H1 (cell line): ENCODE measurements at regions not wholly inside any gene's neighbourhood (a gene's known extent, or its start where the extent isn't known, plus 50 kb on each side); places are given as distances from the start of the nearest gene placed in this dataset.

Experiments
- CTCF ChIA-PET: fragments of 300-600 bp; sonication (Branson Sonifier 250); formaldehyde crosslinking; loops from one replicate; lab custom pipeline; 2021; ENCODE audit not compliant: partially characterized antibody; lab: Charles Lee
- POLR2A ChIA-PET: fragments of 300-600 bp; sonication (Branson Sonifier 250); formaldehyde crosslinking; loops from one replicate; lab custom pipeline; 2021; ENCODE audit warnings: inconsistent platforms; ENCODE audit not compliant: partially characterized antibody; lab: Charles Lee
- DNase-seq, 2 experiments: peaks; one replicate each; pipeline versions ENCODE4 v3.0.0 to v3.0.0-alpha.2; 2010 to 2022; ENCODE audit warnings: low spot score in 2 of 2, low read depth in 1 of 2, mixed read lengths in 1 of 2
- FAIRE-seq: peaks from 2 replicates; lab custom pipeline; 2011; peaks lifted over from hg19 to GRCh38; lab: Jason Lieb, UNC
- H2AFZ ChIP-seq: 2 replicates; pipeline ENCODE4 v1.8.1; 2012; ENCODE audit warnings: low read length, inconsistent platforms
- H2AK5ac ChIP-seq: 2 replicates; pipeline ENCODE4 v1.6.1; 2013; ENCODE audit warnings: low read depth, low read length
- H2BK120ac ChIP-seq: replicated peaks from 2 replicates; pipeline ENCODE3; 2013; ENCODE audit warnings: low read depth, low read length, inconsistent platforms
- H2BK12ac ChIP-seq: 2 replicates; pipeline ENCODE4 v1.6.1; 2013; ENCODE audit warnings: low read depth, low read length
- H2BK15ac ChIP-seq: 2 replicates; pipeline ENCODE4 v1.6.1; 2013; ENCODE audit warnings: low read length
- H2BK20ac ChIP-seq: 2 replicates; pipeline ENCODE4 v1.6.1; 2013; ENCODE audit warnings: low read length
- H2BK5ac ChIP-seq: 2 replicates; pipeline ENCODE4 v1.6.1; 2013; ENCODE audit warnings: low read depth, low read length
- H3K14ac ChIP-seq: 2 replicates; pipeline ENCODE4 v1.6.1; 2013; ENCODE audit warnings: inconsistent platforms; ENCODE audit not compliant: insufficient read length
- H3K18ac ChIP-seq: 2 replicates; pipeline ENCODE4 v1.6.1; 2013; ENCODE audit warnings: low read length; ENCODE audit errors: extremely low read depth
- H3K23ac ChIP-seq: 2 replicates; pipeline ENCODE4 v1.6.1; 2013; ENCODE audit warnings: inconsistent platforms; ENCODE audit not compliant: insufficient read length
- H3K23me2 ChIP-seq: 2 replicates; pipeline ENCODE4 v1.6.1; 2013; ENCODE audit warnings: low read depth, low read length
- H3K27ac ChIP-seq: 2 replicates; pipeline ENCODE4 v1.6.1; 2011; ENCODE audit warnings: low read depth, low read length, inconsistent platforms
- H3K27me3 ChIP-seq, 4 experiments: replicated peaks in 1 of 4; 1 replicate in 1 of 4; 2 replicates in 3 of 4; pipeline versions ENCODE4 v1.6.1 to v1.8.1; 2011 to 2013; ENCODE audit warnings: low read length in 3 of 4, mild to moderate bottlenecking in 3 of 4, inconsistent platforms in 2 of 4, mixed read lengths in 2 of 4, moderate library complexity in 1 of 4; ENCODE audit not compliant: control insufficient read depth in 3 of 4, insufficient read depth in 3 of 4; ENCODE audit errors: extremely low read depth in 1 of 4
- H3K36me3 ChIP-seq, 4 experiments: 2 replicates each; pipeline versions ENCODE4 v1.6.1 to v1.8.1; 2011 to 2013; ENCODE audit warnings: mild to moderate bottlenecking in 4 of 4, low read length in 3 of 4, moderate library complexity in 2 of 4, control low read depth in 1 of 4, inconsistent platforms in 1 of 4; ENCODE audit not compliant: insufficient read depth in 4 of 4, control insufficient read depth in 2 of 4
- H3K4ac ChIP-seq: replicated peaks from 2 replicates; pipeline ENCODE3; 2013; ENCODE audit warnings: low read length, low read depth, mixed read lengths, inconsistent platforms; ENCODE audit not compliant: insufficient read length
- H3K4me1 ChIP-seq, 4 experiments: replicated peaks in 1 of 4; 1 replicate in 1 of 4; 2 replicates in 3 of 4; pipeline versions ENCODE4 v1.6.1 to v1.8.1; 2011 to 2013; ENCODE audit warnings: low read length in 3 of 4, inconsistent platforms in 2 of 4, mixed read lengths in 1 of 4; ENCODE audit not compliant: insufficient read depth in 4 of 4, control insufficient read depth in 3 of 4
- H3K4me2 ChIP-seq, 2 experiments: 2 replicates each; pipeline versions ENCODE4 v1.6.1 to v1.8.1; 2011 to 2013; ENCODE audit warnings: low read depth in 2 of 2, low read length in 2 of 2, control low read depth in 1 of 2, inconsistent platforms in 1 of 2, mild to moderate bottlenecking in 1 of 2; ENCODE audit not compliant: insufficient read depth in 1 of 2
- H3K4me3 ChIP-seq, 4 experiments: fragments of 200-600, 300-600 bp in 1 of 4; sonication (generic), shearing (Covaris generic), sonication (Bioruptor Twin) in 1 of 4; 2 replicates each; pipeline versions ENCODE4 v1.5.1 to v1.8.1; 2011 to 2016; ENCODE audit warnings: low read length in 4 of 4, low read depth in 3 of 4, control low read depth in 2 of 4, inconsistent platforms in 2 of 4, mild to moderate bottlenecking in 2 of 4, mixed read lengths in 1 of 4, moderate library complexity in 1 of 4; ENCODE audit not compliant: insufficient read depth in 2 of 4; ENCODE audit errors: extremely low read depth in 1 of 4
- H3K56ac ChIP-seq: replicated peaks from 2 replicates; pipeline ENCODE3; 2013; ENCODE audit warnings: low read depth, mild to moderate bottlenecking, mixed read lengths, low read length, inconsistent platforms; ENCODE audit not compliant: insufficient read length
- H3K79me1 ChIP-seq: 2 replicates; pipeline ENCODE4 v1.6.1; 2013; ENCODE audit warnings: low read depth, low read length, control low read depth
- H3K79me2 ChIP-seq, 2 experiments: 2 replicates each; pipeline versions ENCODE4 v1.6.1 to v1.8.1; 2012 to 2013; ENCODE audit warnings: low read length in 2 of 2, mild to moderate bottlenecking in 2 of 2, inconsistent platforms in 1 of 2; ENCODE audit not compliant: insufficient read depth in 2 of 2, control insufficient read depth in 1 of 2
- H3K9ac ChIP-seq, 4 experiments: replicated peaks in 1 of 4; 1 replicate in 1 of 4; 2 replicates in 3 of 4; pipeline versions ENCODE4 v1.6.1 to v1.8.1; 2011 to 2013; ENCODE audit warnings: low read depth in 3 of 4, low read length in 3 of 4, control low read depth in 2 of 4, mild to moderate bottlenecking in 2 of 4, moderate library complexity in 2 of 4, inconsistent platforms in 1 of 4; ENCODE audit errors: extremely low read depth in 1 of 4
- H3K9me3 ChIP-seq, 2 experiments: 2 replicates each; pipeline versions ENCODE4 v1.6.1 to v1.8.1; 2012 to 2013; ENCODE audit warnings: mild to moderate bottlenecking in 2 of 2, moderate library complexity in 2 of 2, control low read depth in 1 of 2, inconsistent platforms in 1 of 2, low read depth in 1 of 2, low read length in 1 of 2, mixed read lengths in 1 of 2; ENCODE audit not compliant: insufficient read depth in 2 of 2
- H4K20me1 ChIP-seq, 2 experiments: replicated peaks in 1 of 2; 2 replicates each; pipeline versions ENCODE3 to v1.8.1; 2011 to 2013; ENCODE audit warnings: inconsistent platforms in 2 of 2, low read length in 2 of 2, mild to moderate bottlenecking in 1 of 2; ENCODE audit not compliant: insufficient read depth in 2 of 2, control insufficient read depth in 1 of 2
- H4K5ac ChIP-seq: 2 replicates; pipeline ENCODE4 v1.6.1; 2013; ENCODE audit warnings: low read length, low read depth, mixed read lengths, inconsistent platforms; ENCODE audit not compliant: insufficient read length
- H4K8ac ChIP-seq: 2 replicates; pipeline ENCODE4 v1.8.0; 2013; ENCODE audit warnings: mild to moderate bottlenecking, moderate library complexity, low read length, inconsistent platforms; ENCODE audit not compliant: insufficient read depth; ENCODE audit errors: extremely low read depth
- H4K91ac ChIP-seq: replicated peaks from 2 replicates; pipeline ENCODE3; 2013; ENCODE audit warnings: low read length, mixed read lengths, inconsistent platforms; ENCODE audit not compliant: insufficient read length
- ATF2 ChIP-seq: IDR thresholded peaks from 2 replicates; pipeline ENCODE4 v1.6.1; 2012; ENCODE audit warnings: low read length, inconsistent platforms
- E2F6 ChIP-seq: IDR thresholded peaks from 2 replicates; pipeline ENCODE4 v1.6.1; 2012; ENCODE audit warnings: inconsistent platforms
- GTF2F1 ChIP-seq: IDR thresholded peaks from 2 replicates; pipeline ENCODE4 v1.6.1; 2012; ENCODE audit warnings: low read depth, low read length, improper control_type of control experiment, borderline replicate concordance
- POLR2A ChIP-seq, 2 experiments: IDR thresholded peaks; 1 replicate in 1 of 2; 2 replicates in 1 of 2; pipeline ENCODE4 v1.6.1; 2011; ENCODE audit warnings: low read depth in 2 of 2, low read length in 2 of 2, mild to moderate bottlenecking in 2 of 2; ENCODE audit errors: control extremely low read depth in 1 of 2
- SP4 ChIP-seq: IDR thresholded peaks from 2 replicates; pipeline ENCODE4 v1.6.1; 2012; ENCODE audit warnings: low read length, inconsistent platforms
- TCF12 ChIP-seq: IDR thresholded peaks from 2 replicates; pipeline ENCODE4 v1.6.1; 2011; ENCODE audit warnings: low read depth, mild to moderate bottlenecking, low read length
- USF2 ChIP-seq: IDR thresholded peaks from 2 replicates; pipeline ENCODE4 v1.6.1; 2011; ENCODE audit warnings: low read length, improper control_type of control experiment

- Histone ChIP-seq H3K79me2 (no peaks in the 10 kb centered on the region), H3K79me1 (no peaks in the 10 kb centered on the region), H4K5ac (no peak overlapping the region), H4K8ac (no peak overlapping the region), H4K20me1 (no peaks in the 10 kb centered on the region), H3K27me3 (no peaks in the 10 kb centered on the region), H2BK120ac (no peak overlapping the region), H3K14ac (no peak overlapping the region), H3K9ac (no peak overlapping the region), H3K18ac (no peak overlapping the region), H3K4me1 (no peaks in the 10 kb centered on the region), H2AK5ac (no peak overlapping the region), H3K4me2 (no peak overlapping the region), H3K9me3 (no peaks in the 10 kb centered on the region), H2BK15ac (no peak overlapping the region), H2BK20ac (no peak overlapping the region), H3K23ac (no peak overlapping the region), H3K27ac (no peak overlapping the region), H2BK12ac (no peak overlapping the region), H3K56ac (no peak overlapping the region), H3K4ac (no peak overlapping the region), H3K23me2 (no peaks in the 10 kb centered on the region), H4K91ac (no peak overlapping the region), H3K4me3 (no peak overlapping the region), H3K36me3 (no peaks in the 10 kb centered on the region), H2AFZ (no peak overlapping the region), H2BK5ac (no peak overlapping the region)
- no peak for DNase-seq
- CTCF ChIA-PET: interaction anchor here (0.6 to 1.6 kb wide), 3 partner anchors 14 to 958 kb away, joined by 4 read pairs; no protein-coding TSS in a partner anchor
- POLR2A ChIA-PET: no interaction called here
- TF ChIP-seq POLR2A (IDR thresholded peaks at IDR 0.05; ENCODE audit: control extremely low read depth in 1 of 2, low read depth in 2 of 2, low read length in 2 of 2) (no peak), ATF2 (no peak), USF2 (no peak), TCF12 (no peak), GTF2F1 (no peak), SP4 (no peak), E2F6 (no peak)
- FAIRE-seq: no peak
Observed at GRCh38 chr19:28939236-28939635, 273.7 kb downstream of the UQCRFS1 start.
